OCI-LY7 (cell line): ENCODE measurements at regions not wholly inside any gene's neighbourhood (a gene's known extent, or its start where the extent isn't known, plus 50 kb on each side); places are given as distances from the start of the nearest gene placed in this dataset.
A peak's percentile ranks its signal among the peaks of the same experiment; 100 is the strongest.

Experiments
- BruUV-seq: library from RNA; stranded (reverse); fragments of 400-500 nt; replicated peaks from 2 replicates; lab custom pipeline; 2021; lab: Mats Ljungman, UMichigan
- CTCF ChIA-PET: fragments of 300-600 bp; sonication (Branson Sonifier 250); formaldehyde crosslinking; loops from one replicate; lab custom pipeline; 2022; ENCODE audit warnings: antibody characterized with exemption; ENCODE audit not compliant: unreplicated experiment; lab: Charles Lee
- POLR2A ChIA-PET: fragments of 300-600 bp; sonication (Branson Sonifier 250); formaldehyde crosslinking; loops from one replicate; lab custom pipeline; 2022; ENCODE audit warnings: antibody characterized with exemption; lab: Charles Lee
- DNase-seq: peaks from one replicate; pipeline ENCODE4 v3.0.0-alpha.2; 2015; ENCODE audit warnings: low spot score
- H2AFZ ChIP-seq: fragments of 200-600 bp; sonication (generic), shearing (Covaris generic); 2 replicates; pipeline ENCODE4 v1.6.1; 2014; ENCODE audit warnings: mild to moderate bottlenecking, antibody characterized with exemption, low read length, moderate library complexity
- H3K27ac ChIP-seq: fragments of 200-600 bp; sonication (generic); 2 replicates; pipeline ENCODE4 v1.5.1; 2014; ENCODE audit warnings: mixed run types, low read depth, mild to moderate bottlenecking, moderate library complexity, low read length, inconsistent platforms; ENCODE audit not compliant: poor library complexity, severe bottlenecking
- H3K36me3 ChIP-seq: fragments of 200-600 bp; sonication (generic); 2 replicates; pipeline ENCODE4 v1.6.1; 2014; ENCODE audit warnings: mild to moderate bottlenecking, antibody characterized with exemption, low read length, moderate library complexity, mixed read lengths; ENCODE audit not compliant: insufficient read depth
- H3K4me1 ChIP-seq: fragments of 200-600 bp; sonication (generic); 2 replicates; pipeline ENCODE4 v1.5.1; 2014; ENCODE audit warnings: mild to moderate bottlenecking, low read length; ENCODE audit not compliant: insufficient read depth, poor library complexity, severe bottlenecking
- H3K4me2 ChIP-seq: fragments of 200-600 bp; sonication (generic); 2 replicates; pipeline ENCODE4 v1.6.1; 2014; ENCODE audit warnings: mild to moderate bottlenecking, low read length
- H3K4me3 ChIP-seq: fragments of 200-600 bp; sonication (generic); 2 replicates; pipeline ENCODE4 v1.5.1; 2014; ENCODE audit warnings: mild to moderate bottlenecking, low read depth, low read length; ENCODE audit not compliant: poor library complexity, severe bottlenecking
- H3K79me2 ChIP-seq: fragments of 200-600 bp; sonication (generic); 2 replicates; pipeline ENCODE4 v1.6.1; 2016; ENCODE audit warnings: low read depth, mild to moderate bottlenecking, low read length, moderate library complexity, mixed read lengths; ENCODE audit not compliant: insufficient read depth
- H3K9me2 ChIP-seq: fragments of 200-600 bp; sonication (generic); 2 replicates; pipeline ENCODE4 v1.6.1; 2016; ENCODE audit warnings: mild to moderate bottlenecking, low read length, mixed read lengths; ENCODE audit not compliant: insufficient read depth
- H3K9me3 ChIP-seq: fragments of 200-600 bp; sonication (generic); 2 replicates; pipeline ENCODE4 v1.6.1; 2014; ENCODE audit warnings: mild to moderate bottlenecking, mixed run types, low read length, mixed read lengths
- H4K20me1 ChIP-seq: fragments of 200-600 bp; sonication (generic); 2 replicates; pipeline ENCODE4 v1.6.1; 2014; ENCODE audit warnings: mild to moderate bottlenecking, antibody characterized with exemption, low read length, moderate library complexity, mixed read lengths; ENCODE audit not compliant: insufficient read depth
- CTCF ChIP-seq: fragments of 200-600 bp; sonication (generic); conservative IDR thresholded peaks from 2 replicates; pipeline ENCODE4 v1.5.1; 2014; ENCODE audit warnings: mild to moderate bottlenecking, antibody characterized with exemption, low read length, moderate library complexity, mixed read lengths
- EZH2phosphoT487 ChIP-seq: fragments of 200-600 bp; sonication (generic); IDR thresholded peaks from 2 replicates; pipeline ENCODE4 v1.6.1; 2018; ENCODE audit warnings: low read depth, borderline replicate concordance, mild to moderate bottlenecking, mixed run types, antibody characterized with exemption, low read length, moderate library complexity, mixed read lengths
- intact Hi-C: fragments of 100-400 bp; cut with micrococcal nuclease; formaldehyde crosslinking; loops from one replicate; pipeline ENCODE4 v1.10.0; 2022; ENCODE audit not compliant: unreplicated experiment

GRCh38 chr13:50167967-50168366 lies 152.7 kb downstream of the KCNRG start:
- POLR2A ChIA-PET = interaction anchor here (1.4 to 1.9 kb wide), 3 partner anchors 15 to 56 kb away, joined by 4 to 8 read pairs (median 6); no protein-coding TSS in a partner anchor
- Histone ChIP-seq H3K4me2 (no peak overlapping the region), H3K9me2 (no peaks in the 10 kb centered on the region), H2AFZ (no peak overlapping the region), H3K36me3 (no peaks in the 10 kb centered on the region), H3K27ac (no peak overlapping the region), H3K9me3 (no peaks in the 10 kb centered on the region), H4K20me1 (no peaks in the 10 kb centered on the region), H3K79me2 (no peaks in the 10 kb centered on the region), H3K4me1 (no peaks in the 10 kb centered on the region), H3K4me3 (no peak overlapping the region)
- intact Hi-C loops = no loop called here
- no TSS peak for BruUV-seq
- CTCF ChIA-PET = no interaction called here
- DNase-seq = no peak
- TF ChIP-seq CTCF = no peak
- TF ChIP-seq EZH2phosphoT487 = no peak

- Histone ChIP-seq H3K27ac (no peak overlapping the region), H3K36me3 (no peaks in the 10 kb centered on the region), H3K9me2 (no peaks in the 10 kb centered on the region), H3K4me1 (no peaks in the 10 kb centered on the region), H3K9me3 (no peaks in the 10 kb centered on the region), H4K20me1 (no peaks in the 10 kb centered on the region), H3K79me2 (no peaks in the 10 kb centered on the region), H3K4me2 (no peak overlapping the region), H2AFZ (peak overlapping the region; percentile 51; the same call in 1 of the 2 replicates), H3K4me3 (no peak overlapping the region)
- no peak for DNase-seq
- ChIA-PET POLR2A (interaction anchor here (1.9 kb wide), 1 partner anchor 16 kb away, joined by 8 read pairs; no protein-coding TSS in a partner anchor), CTCF (no interaction called here)
- no peak for TF ChIP-seq EZH2phosphoT487
- TF ChIP-seq CTCF = no peak
- intact Hi-C loops = no loop called here
- no TSS peak for BruUV-seq
These were observed 153.5 kb downstream of the KCNRG start for GRCh38 chr13:50168786-50169185.

- H3K9me2 ChIP-seq = no peaks in the 10 kb centered on the region
- no TSS peak for BruUV-seq
- H2AFZ ChIP-seq = no peak overlapping the region
- H4K20me1 ChIP-seq = no peaks in the 10 kb centered on the region
- DNase-seq = no peak
- no peaks in the 10 kb centered on the region for H3K79me2 ChIP-seq
- no peak overlapping the region for H3K4me3 ChIP-seq
- intact Hi-C loops = no loop called here
- H3K9me3 ChIP-seq = no peaks in the 10 kb centered on the region
- H3K27ac ChIP-seq = no peak overlapping the region
- no peak overlapping the region for H3K4me2 ChIP-seq
- ChIA-PET POLR2A (interaction anchor here (0.6 to 1.1 kb wide), 3 partner anchors 7 to 1459 kb away, joined by 3 to 6 read pairs (median 3); no protein-coding TSS in a partner anchor), CTCF (no interaction called here)
- H3K4me1 ChIP-seq = no peaks in the 10 kb centered on the region
- TF ChIP-seq CTCF (peak; percentile 23; the same call in 1 of the 2 replicates), EZH2phosphoT487 (no peak)
- no peaks in the 10 kb centered on the region for H3K36me3 ChIP-seq
These were observed 155.3 kb downstream of the KCNRG start for GRCh38 chr13:50170447-50171037.
